Tibial nerve (tissue), 4 donors: ENCODE measurements at regions not wholly inside any gene's neighbourhood (a gene's known extent, or its start where the extent isn't known, plus 50 kb on each side); places are given as distances from the start of the nearest gene placed in this dataset.

Experiments
- CTCF ChIP-seq, 5 experiments: fragments of 200-600 bp in 3 of 5; fragments of 450-650 bp in 2 of 5; sonication (generic) in 3 of 5; IDR thresholded peaks; one replicate each; pipeline ENCODE4 v1.5.1; 2016 to 2019; ENCODE audit warnings: antibody characterized with exemption in 5 of 5, mild to moderate bottlenecking in 3 of 5, moderate library complexity in 2 of 5
- EP300 ChIP-seq, 2 donors: sonication (generic); formaldehyde crosslinking; IDR thresholded peaks; one replicate each; pipeline ENCODE4 v1.6.1; 2017; ENCODE audit warnings: antibody characterized with exemption in 2 of 2, mild to moderate bottlenecking in 1 of 2
- POLR2A ChIP-seq, 2 donors: fragments of 450-650 bp; IDR thresholded peaks; one replicate each; pipeline ENCODE4 v1.6.1; 2017; ENCODE audit warnings: antibody characterized with exemption in 2 of 2, mild to moderate bottlenecking in 2 of 2, moderate library complexity in 2 of 2

DNA sequence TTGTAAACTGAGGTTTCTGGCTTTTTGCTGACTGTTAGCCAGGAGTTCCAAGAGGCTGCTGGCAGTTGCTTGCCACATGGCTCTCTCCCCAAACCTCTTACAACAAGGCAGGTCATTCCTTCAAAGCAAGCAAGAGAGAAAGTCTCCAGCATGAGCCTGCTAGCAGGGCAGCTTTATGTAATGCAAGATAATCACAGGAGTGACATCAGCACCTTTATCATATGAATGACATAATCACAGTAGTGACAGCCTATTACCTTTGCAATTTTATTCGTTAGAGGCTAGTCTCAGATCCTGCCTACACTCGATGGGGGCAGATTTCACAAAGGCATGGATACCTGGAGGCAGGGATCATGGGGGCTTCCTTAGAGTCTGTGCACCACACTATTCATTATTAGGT, 79.5 kb upstream of the KCNJ16 start:
- TF ChIP-seq POLR2A (IDR thresholded peaks at IDR 0.05) = no peak
- TF ChIP-seq CTCF (IDR thresholded peaks at IDR 0.05) = no peak
- TF ChIP-seq EP300 (IDR thresholded peaks at IDR 0.05) = no peak
